ENCODE measurements at regions not wholly inside any gene's neighbourhood (a gene's known extent, or its start where the extent isn't known, plus 50 kb on each side); places are given as distances from the start of the nearest gene placed in this dataset.

DNA sequence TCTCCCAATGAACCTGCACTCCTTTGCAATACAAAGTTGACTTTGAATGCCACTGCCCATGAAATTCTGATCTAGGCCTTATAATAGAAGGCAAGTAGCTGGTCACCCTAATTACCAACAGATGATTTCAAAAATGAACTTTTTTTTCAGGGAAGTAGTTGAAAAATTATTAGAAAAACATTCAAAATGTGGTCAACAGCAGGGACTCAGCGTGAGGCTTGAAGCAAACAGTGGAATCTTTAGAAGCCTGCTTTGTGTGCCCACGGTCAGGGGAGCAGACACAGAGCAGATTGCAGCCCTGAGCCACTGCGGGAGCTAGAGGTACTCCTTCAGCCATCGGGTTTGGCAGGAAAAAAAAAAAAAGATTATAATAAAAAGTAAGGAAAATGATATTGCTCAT is 87.1 kb upstream of the HEY2 start:
- DNase-seq: no peak

DNA sequence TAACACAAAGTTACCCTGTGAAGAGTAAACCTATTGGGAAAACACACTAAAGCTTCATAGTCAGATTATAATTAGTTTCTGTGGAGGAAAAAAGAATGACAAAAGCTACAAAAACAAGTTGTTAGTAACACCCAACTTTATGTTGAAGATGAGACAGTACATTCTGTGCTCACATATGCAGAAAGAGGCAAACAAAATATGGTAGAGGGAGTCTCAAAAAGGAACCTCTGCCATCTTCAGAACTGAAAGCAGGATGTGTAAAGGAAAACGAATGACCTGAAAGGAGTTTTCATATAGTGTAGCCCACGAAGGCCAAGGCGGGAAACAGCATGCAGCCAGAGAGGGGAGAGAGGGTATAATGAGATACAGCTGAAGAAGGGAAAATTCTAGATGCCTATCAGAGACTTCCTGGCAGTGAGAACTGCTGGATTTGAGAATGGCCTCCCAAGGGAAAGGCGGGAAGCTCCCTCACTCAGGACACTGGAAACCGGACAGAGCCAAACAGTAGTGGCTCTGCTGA is 84.1 kb upstream of the HEY2 start:
- DNase-seq: no peak

DNA sequence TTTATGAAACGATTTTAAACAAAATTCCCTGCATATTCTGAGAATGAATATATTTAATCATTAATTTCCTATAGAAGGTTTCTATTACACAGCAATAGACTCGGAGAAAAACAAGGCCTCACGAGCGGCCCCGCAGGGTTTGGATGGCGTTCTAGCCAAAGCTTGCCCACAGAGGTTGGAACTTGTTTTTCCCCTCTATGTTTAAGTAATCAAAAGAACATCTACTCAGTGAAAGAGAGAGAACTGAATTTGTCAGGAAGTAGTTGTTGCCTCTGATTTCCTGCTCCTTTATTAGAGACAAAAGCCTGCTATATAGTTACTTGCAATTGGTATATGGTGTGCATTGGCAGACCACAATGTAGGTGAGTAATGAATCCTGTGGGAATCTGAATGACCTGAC is 82.1 kb upstream of the HEY2 start:
- DNase-seq: no peak

DNA sequence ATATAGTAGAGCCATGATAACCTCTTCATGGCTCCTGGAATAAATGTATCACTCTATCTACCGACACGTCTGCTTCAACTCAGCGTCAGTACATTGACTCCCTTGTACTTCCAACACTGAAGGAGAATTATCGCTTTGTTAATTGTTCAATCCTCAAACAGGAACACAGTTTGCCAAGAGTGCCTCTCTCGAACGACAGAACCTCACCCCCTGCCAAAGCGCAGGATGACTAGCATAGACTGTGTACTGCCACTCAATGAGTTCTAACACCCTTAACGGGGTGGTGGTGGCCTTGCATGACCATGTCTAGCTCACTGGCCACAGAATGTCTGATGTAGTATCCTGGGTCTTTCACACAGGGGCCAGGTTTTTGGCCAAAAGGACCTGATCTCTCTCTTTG is 81.4 kb upstream of the HEY2 start:
- DNase-seq: no peak

DNA sequence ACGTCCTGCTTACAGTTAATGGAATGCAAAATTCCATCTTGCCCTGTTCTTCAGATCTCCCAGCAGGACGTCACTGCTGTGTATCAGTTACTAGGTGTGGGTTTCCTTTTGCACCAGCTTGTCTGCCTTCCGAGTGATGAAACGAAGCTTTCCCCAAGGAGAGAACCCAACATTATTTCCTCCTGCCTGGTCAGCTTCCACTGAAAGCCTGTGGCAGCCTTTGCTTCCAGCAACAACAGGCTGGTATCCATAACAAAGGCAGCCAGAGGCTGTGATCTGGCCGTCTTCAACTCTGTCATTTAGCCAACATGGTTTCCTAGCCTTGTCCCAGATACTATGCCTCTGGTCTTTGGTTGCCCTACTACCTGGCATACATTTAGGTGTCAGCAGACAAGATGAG is 78.9 kb upstream of the HEY2 start:
- no peak for DNase-seq

DNA sequence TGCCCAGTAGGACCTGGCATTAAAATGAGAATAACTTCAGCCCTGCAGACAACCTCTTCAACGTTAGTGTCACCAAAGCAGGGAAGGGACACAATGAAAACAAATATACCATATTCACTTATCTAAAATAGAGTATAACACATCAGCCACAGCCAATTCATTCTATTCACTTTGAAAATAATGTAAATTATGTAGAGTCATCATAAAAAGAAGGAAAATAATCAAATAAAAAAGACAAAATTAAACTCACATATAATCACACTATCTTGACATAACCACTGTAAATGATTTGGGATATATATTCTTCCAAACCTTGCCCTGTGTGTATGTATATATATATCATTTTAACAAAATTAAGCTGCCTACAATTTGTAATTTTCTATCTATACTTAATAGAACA is 78.1 kb upstream of the HEY2 start:
- no peak for DNase-seq

DNA sequence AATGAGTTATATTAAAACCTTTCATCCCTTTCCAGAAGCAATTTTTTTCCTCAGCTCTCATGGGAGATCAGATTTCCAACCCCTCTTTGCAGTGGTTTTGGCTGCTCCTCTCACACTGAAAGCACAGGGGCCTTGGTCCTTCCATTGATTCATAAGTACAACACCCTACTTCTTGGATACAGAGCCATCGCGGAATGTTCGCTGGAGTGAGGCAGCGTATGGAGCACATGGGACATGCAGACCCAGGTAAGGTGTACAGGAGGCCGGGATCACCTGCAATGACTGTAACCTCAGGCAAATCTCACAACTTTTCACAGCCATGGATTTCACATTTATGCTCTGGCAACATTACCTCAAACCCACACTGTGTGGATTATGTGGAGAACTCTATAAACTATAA is 75.2 kb upstream of the HEY2 start:
- DNase-seq: no peak

DNA sequence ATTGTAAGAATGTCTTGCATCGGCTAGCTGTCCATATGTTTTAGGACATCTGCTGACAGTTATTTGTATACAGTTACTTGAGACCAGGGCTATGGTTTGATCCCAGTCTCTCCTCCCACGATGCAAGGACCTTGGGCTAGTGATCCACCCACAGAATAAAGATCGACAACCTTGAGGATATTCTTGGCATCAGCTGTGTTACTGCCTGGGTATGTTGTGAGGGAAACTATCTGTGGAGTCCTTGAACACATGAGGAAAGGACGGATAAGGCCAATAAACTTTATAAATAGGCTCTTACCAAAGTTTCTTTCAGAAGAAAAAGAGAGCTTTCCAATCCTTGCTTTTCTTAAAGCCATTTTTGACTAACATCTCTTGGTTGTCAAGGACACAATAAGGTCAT is 70.8 kb upstream of the HEY2 start:
- DNase-seq: no peak

DNA sequence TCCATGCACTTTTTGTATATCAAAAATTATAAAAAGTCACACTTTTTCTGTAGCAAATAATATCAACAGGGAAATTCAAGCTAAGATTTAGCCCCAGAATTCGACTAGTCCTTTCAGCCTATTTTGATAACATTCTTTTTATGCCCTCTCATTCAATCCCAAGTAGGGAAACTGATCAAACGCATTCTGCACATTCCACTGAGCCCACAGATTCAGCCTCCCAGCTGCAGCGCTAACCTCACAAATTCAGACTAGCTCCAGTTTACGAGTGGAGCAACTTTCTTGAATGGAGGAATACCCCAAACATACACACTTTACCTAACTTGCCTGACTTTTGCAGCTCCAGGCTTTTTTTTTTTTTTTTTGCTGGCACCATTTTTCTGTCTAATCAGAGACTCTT is 70.3 kb upstream of the HEY2 start:
- no peak for DNase-seq

DNA sequence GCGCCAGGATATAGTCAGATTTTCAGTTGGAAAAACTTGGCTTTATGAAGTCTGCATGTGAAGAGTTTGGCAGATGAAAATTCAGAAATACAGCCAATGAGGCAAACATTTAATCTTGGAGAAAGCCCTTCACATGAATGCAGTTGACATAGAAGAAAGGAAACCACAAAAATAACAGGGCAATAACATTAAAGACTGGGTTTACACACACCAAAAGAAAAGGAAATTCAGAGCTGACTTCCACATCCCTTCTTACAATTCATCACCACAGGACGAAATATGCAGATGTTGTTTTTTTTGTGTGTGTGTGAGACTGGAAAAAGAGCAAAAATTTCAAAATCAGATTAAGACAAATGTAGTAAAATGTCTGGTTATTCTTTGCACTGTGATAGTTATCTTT is 69.8 kb upstream of the HEY2 start:
- DNase-seq: no peak

DNA sequence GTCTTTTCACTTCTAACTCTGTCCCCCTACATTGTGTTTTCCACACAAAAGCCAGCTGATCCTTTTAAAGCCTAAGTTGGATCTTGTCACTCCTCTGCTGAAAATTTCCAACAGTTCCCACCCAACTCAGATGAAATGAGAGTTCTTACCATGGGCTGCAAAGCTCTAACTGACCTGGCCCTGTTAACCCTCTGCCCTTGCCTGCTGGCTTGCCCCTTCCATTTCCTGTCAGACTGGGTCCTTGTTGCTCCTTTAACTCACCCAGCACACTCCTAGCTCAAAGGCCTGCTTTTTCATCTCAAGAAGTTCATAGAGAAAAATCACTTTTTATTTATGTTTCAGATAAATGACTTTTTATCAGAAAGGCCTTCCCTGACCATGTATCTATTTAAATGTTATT is 66.5 kb upstream of the HEY2 start:
- DNase-seq: no peak

DNA sequence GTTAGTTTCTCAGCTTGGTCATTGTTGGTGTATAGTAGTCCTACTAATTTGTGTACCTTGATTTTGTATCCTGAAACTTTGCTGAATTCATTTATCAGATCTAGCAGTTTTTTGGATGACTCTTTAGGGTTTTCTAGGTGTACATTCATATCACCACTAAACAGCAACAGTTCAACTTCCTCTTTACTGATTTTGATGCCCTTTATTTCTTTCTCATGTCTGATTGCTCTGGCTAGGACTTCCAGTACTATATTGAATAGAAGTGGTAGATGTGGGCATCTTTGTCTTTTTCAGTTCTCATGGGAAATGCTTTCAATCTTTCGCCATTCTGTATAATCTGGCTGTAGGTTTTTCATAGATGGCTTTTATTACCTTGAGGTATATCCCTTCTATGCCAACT is 61.3 kb upstream of the HEY2 start:
- no peak for DNase-seq

DNA sequence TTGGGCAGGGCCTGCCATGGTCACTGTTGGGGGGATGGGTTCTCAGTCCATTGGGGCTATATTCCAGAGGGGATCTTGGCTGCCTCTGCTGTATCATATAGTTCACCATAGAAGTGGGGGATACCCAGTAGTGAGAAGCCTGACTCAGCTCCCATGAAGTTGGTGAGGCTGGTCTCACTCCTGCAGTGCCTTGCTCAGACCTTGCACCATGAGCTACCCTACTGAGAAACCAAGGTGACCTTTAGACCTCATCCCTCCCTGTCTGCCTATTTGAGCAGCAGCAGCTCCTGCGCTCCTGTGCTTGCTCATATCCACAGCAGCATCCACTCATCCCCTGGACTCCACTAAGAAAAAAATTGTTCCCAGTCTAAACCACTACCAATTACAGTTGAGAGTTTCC is 56.0 kb upstream of the HEY2 start:
- no peak for DNase-seq

DNA sequence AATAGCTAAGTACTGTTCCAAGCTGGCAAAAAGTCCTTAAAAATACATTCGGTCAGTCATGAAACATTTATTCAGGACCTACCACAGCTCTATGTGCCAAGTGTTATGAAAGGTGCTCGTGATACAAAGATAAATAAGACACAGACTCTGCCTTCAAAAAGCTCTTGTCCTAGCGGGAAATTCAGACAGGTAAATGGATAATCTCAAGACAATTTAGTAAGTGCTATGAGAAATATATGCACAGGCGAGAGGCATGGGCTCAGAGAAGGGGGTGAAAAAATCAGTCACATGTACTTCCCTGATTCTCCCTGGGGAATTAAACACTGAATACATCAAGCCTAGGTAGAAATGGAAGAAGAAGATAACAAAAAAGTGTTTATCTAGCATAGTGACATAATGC is 49.8 kb upstream of the HEY2 start:
- no peak for DNase-seq

Measured in CD4-positive, alpha-beta T cell treated with Interleukin-10 for 1 hour (primary cell).